Esophagus squamous epithelium (tissue), 5 donors: ENCODE measurements at regions not wholly inside any gene's neighbourhood (a gene's known extent, or its start where the extent isn't known, plus 50 kb on each side); places are given as distances from the start of the nearest gene placed in this dataset.
"Not testable (repeated sequence)": the region's sequence is repeated elsewhere in the genome, so short reads cannot be mapped to it uniquely, and the experiment has no call there.

Source experiments
- DNase-seq: peaks from one replicate; lab custom pipeline; 2025; lab: John Stamatoyannopoulos, UW
- H3K27ac ChIP-seq, 4 donors: fragments of 200-600 bp; sonication (generic); one replicate each; pipeline ENCODE4 v1.5.1; 2016 to 2019; ENCODE audit warnings: mild to moderate bottlenecking in 1 of 4
- H3K27me3 ChIP-seq, 4 donors: fragments of 200-600 bp; sonication (generic); 1 replicate in 3 of 4; 2 replicates in 1 of 4; pipeline versions ENCODE4 v1.5.1 to v1.6.0; 2017 to 2021; ENCODE audit warnings: antibody characterized with exemption in 1 of 4
- H3K36me3 ChIP-seq, 3 donors: fragments of 200-600 bp; sonication (generic); one replicate each; pipeline ENCODE4 v1.5.1; 2016 to 2019
- H3K4me1 ChIP-seq, 3 donors: fragments of 200-600 bp; sonication (generic); one replicate each; pipeline ENCODE4 v1.5.1; 2017 to 2019
- H3K4me3 ChIP-seq, 4 donors: fragments of 200-600 bp; sonication (generic); 1 replicate in 3 of 4; 2 replicates in 1 of 4; pipeline ENCODE4 v1.5.1; 2016 to 2019; ENCODE audit warnings: mild to moderate bottlenecking in 2 of 4, moderate library complexity in 1 of 4
- H3K9me3 ChIP-seq, 3 donors: fragments of 200-600 bp; sonication (generic); one replicate each; pipeline ENCODE4 v1.5.1; 2016 to 2019
- WGBS, 2 donors: methylation state at CpG; one replicate each; pipeline ENCODE4 v1.1.5; 2018; 5-methylcytosine and 5-hydroxymethylcytosine counted together
- intact Hi-C: fragments of 100-400 bp; cut with DNase I; formaldehyde crosslinking; loops from one replicate; pipeline ENCODE4 v1.15.0; 2022
- donor health status: DM: yes; HTN: yes; CAD: no.

DNA sequence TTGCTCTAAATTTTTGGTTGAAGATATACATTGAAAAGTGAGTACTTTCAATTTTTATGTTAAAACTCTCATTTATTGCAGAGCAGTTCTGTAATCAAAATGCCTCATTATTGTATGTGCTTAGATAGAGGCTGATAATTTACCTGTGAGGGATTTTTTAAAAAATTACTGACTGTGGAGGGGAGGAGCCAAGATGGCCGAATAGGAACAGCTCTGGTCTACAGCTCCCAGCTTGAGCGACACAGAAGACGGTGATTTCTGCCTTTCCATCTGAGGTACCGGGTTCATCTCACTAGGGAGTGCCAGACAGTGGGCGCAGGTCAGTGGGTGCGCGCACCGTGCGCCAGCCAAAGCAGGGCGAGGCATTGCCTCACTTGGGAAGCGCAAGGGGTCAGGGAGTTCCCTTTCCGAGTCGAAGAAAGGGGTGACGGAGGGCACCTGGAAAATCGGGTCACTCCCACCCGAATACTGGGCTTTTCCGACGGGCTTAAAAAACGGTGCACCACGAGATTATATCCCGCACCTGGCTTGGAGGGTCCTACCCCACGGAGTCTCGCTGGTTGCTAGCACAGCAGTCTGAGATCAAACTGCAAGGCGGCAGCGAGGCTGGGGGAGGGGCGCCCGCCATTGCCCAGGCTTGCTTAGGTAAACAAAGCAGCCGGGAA is 89.4 kb downstream of the DDX11 start:
- H3K27ac ChIP-seq, H3K9me3 ChIP-seq, H3K4me3 ChIP-seq, DNase-seq, H3K36me3 ChIP-seq, H3K27me3 ChIP-seq, H3K4me1 ChIP-seq, intact Hi-C loops: not testable (repeated sequence)
- WGBS, 2 donors, result 80 to 88% methylated on average over 4 to 15 of the region's 28 CpGs

DNA sequence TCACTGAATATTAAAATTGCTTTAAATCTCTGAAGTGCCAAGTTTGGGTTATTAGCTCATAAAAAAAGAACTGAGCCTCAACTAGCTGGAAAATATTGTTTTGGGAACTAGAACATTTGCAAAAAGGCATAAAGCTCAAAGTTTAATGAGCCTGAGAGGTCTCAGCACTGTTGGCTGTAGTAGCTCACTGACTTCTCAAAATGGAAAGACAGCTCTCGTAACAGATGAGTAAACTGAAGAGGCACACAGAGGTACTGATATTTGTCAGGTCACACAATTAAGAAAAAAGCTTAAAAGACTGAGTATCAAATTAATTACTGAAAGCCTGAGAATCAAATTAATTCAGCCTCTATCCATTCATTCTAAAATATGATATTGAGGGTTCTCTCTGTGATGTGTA is 100.6 kb downstream of the DDX11 start:
- H3K36me3 ChIP-seq, H3K4me1 ChIP-seq, intact Hi-C loops, H3K27ac ChIP-seq, H3K4me3 ChIP-seq, H3K27me3 ChIP-seq, H3K9me3 ChIP-seq, DNase-seq: not testable (repeated sequence)
- 63 to 86% methylated on average over 1 of the region's 1 CpG for WGBS, 2 donors

DNA sequence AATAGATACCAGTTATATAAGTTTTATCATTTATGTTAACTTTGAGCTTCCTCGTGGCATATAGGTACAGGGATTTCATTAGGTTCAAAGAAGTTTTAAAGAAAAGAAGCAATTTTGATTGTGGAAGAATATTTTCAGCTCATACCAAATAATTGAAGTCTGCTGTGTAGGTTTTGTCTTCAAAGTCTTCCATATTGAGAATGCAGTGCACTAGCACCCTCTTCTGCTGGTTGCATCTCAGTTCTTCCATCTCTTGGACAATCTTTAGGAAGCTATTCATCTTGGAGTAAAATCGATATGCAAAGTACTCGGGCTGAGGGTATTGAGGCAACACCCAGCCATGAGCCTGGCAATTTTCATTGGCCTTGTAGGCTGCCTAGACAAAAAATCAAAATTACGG is 103.9 kb downstream of the DDX11 start:
- H3K27ac ChIP-seq, H3K27me3 ChIP-seq, DNase-seq, H3K4me3 ChIP-seq, H3K4me1 ChIP-seq, intact Hi-C loops, H3K9me3 ChIP-seq, H3K36me3 ChIP-seq: not testable (repeated sequence)
- WGBS, 2 donors, result 72% methylated on average over 3 of the region's 4 CpGs; no CpG with 5 or more reads in 1 of the 2 donors

DNA sequence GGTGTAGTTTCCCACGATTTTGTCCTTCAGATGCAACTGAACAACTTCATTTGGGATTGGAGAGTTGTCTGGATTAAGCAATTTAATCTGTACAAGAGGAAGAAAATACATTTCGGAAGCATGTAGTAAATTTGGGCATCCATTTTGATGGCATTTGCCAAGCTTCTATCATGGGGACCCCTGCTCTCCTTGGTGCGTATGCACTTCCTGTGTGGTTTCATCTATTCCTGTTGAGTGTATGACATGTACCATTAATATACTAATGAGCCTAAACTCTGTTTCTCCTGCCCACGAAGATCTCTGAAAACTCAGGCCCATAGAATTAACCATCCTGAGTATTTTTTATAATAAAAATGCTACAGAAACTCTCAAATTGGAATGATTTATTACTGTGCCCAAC is 105.2 kb downstream of the DDX11 start:
- H3K27ac ChIP-seq, H3K27me3 ChIP-seq, H3K4me3 ChIP-seq, H3K36me3 ChIP-seq, intact Hi-C loops, DNase-seq, H3K4me1 ChIP-seq, H3K9me3 ChIP-seq: not testable (repeated sequence)
- WGBS, 2 donors, result 56 to 76% methylated on average over 4 of the region's 4 CpGs

DNA sequence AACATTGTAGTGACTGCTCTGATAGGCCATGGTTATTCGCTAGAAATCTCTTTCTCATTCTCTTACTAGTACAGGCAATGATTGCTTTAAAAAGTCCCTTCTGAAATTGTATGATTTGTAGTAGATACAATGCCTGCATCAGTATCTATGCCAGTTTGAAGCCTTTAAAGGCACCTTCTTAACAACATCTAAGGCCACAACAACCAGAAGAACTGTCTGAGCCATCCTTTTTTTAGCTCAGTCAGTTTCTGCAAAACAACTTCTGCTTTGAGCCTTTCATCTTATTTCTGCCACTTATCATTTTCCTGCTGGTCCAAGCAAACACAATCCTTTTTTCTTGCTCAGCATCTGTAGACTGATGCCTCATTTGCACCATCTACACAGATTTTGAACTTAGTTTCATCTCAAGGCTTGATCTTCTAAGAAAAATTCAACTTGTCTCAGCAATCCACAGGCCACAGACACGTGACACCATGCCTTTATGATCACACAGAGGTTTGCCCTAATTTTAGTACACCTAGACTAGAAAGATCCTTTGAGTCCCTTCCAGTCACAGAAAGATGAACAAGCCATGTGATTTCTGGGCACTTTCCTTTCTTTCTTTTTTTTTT is 106.1 kb downstream of the DDX11 start:
- H3K9me3 ChIP-seq, H3K4me1 ChIP-seq, DNase-seq, H3K27me3 ChIP-seq, H3K27ac ChIP-seq, intact Hi-C loops, H3K36me3 ChIP-seq, H3K4me3 ChIP-seq: not testable (repeated sequence)
- WGBS, 2 donors, result 71 to 100% methylated on average over 1 to 2 of the region's 2 CpGs

DNA sequence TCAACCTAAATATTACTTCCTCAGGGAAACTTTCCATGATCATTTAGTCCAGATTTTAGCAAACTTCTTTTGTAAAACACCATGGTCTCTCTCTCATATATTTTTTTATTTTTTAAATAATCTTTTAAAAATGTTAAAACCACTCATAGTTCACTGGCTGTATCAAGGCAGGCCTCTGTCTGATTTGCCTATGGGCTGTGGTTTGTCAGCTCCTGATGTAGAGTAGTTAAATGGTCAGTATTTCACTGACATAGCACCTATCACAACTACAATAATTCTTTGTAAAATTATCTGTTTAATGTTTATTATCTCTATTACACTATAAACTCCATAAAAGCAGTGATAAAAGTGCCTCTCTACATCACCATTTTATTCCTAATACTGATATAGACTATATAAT is 108.9 kb downstream of the DDX11 start:
- DNase-seq, H3K4me3 ChIP-seq, H3K4me1 ChIP-seq, H3K9me3 ChIP-seq, H3K36me3 ChIP-seq, H3K27ac ChIP-seq, intact Hi-C loops, H3K27me3 ChIP-seq: not testable (repeated sequence)

DNA sequence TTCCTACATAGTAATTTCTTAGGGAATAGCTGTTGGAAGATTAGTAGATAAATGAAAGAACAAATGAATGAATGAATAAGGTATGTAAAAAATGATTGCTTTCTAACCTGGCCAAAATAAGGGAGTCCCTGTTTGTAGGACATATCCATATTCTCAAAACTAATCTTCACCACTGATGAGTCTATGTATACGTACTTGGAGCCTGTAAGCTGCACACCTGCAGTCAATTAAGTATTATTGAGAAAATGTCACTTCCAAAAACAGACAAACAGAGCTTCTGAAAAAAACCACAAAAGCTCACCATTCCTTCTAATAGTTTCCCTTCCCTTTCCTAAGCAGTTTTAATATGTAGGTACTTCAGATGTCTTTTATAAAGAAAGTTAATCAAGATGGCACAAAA is 109.4 kb downstream of the DDX11 start:
- intact Hi-C loops, DNase-seq, H3K4me1 ChIP-seq, H3K27ac ChIP-seq, H3K9me3 ChIP-seq, H3K4me3 ChIP-seq, H3K36me3 ChIP-seq, H3K27me3 ChIP-seq: not testable (repeated sequence)
- 45% methylated on average over 1 of the region's 1 CpG; no CpG with 5 or more reads in 1 of the 2 donors for WGBS, 2 donors

DNA sequence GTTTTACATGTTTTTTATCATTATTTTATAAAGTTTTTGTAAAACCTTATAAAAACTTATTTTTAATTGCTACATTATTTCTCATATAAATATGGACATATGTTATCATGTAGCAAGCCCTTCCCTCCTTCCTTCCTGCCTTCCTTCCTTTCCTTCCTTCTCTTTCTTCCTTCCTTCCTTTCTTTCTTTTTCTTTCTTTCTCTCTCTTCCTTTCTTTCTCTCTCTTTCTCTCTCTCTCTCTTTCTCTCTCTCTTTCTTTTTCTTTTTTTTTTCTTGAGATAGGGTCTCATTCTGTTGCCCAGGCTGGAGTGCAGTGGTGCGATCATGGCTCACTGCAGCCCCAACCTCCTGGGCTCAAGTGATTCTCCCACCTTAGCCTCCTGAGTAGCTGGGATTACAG is 110.2 kb downstream of the DDX11 start:
- intact Hi-C loops, H3K36me3 ChIP-seq, H3K4me1 ChIP-seq, H3K27me3 ChIP-seq, H3K4me3 ChIP-seq, DNase-seq, H3K9me3 ChIP-seq, H3K27ac ChIP-seq: not testable (repeated sequence)
- 100% methylated on average over 1 of the region's 1 CpG; no CpG with 5 or more reads in 1 of the 2 donors for WGBS, 2 donors

DNA sequence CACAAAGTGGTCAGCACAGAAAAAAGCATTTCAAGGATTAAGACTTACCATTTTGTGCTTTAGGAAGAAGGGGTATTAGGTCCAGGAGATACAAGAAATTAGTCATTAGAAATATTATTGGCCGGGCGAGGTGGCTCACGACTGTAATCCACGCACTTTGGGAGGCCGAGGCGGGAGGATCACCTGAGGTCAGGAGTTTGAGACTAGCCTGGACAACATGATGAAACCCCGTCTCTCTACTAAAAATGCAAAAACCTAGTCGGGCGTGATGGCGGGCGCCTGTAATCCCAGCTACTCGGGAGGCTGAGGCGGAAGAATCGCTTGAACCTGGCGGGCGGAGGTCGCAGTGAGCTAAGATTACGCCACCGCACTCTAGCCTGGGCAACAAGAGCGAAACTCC is 111.0 kb downstream of the DDX11 start:
- DNase-seq, H3K27me3 ChIP-seq, H3K4me3 ChIP-seq, H3K36me3 ChIP-seq, H3K4me1 ChIP-seq, H3K9me3 ChIP-seq, H3K27ac ChIP-seq, intact Hi-C loops: not testable (repeated sequence)
- WGBS, 2 donors, result 93% methylated on average over 8 to 14 of the region's 20 CpGs

DNA sequence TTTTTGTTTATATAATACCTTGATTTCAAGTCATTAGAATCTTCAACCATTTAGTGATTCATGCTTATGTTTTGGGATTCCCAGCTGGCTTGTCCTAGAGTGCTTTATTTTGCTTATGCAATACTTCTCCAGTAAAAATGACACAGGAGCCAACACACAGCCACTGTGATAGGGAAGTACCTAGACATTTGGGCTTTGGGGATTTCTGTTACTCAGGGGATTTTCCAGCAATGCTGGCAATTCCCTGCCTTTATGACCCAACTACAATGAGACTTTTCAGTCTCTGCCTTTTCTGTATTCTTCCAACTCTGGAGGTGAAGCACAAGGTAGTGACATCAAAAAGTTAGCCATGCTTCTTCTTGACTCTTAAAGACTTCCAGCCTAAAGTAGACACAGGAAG is 119.0 kb downstream of the DDX11 start:
- intact Hi-C loops, H3K36me3 ChIP-seq, H3K4me3 ChIP-seq, DNase-seq, H3K27ac ChIP-seq, H3K9me3 ChIP-seq, H3K4me1 ChIP-seq, H3K27me3 ChIP-seq: not testable (repeated sequence)

DNA sequence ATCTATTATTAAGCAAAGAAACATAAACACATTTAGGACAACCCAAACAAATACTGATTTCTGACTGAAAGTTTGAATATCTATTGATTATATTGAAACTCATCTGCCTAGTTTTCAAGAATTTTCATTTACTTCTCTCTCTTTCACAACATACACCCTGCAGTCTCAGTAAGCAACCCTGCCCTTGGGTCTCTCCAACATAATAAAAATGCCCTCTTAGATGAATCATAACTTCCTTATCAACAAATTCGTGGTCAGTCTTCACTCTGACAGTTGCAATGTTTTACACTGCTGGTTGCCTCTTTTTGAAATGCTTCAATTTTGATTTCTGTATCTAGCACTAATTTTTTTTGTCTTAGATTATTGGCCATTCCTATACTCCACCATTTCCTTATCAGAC is 122.0 kb downstream of the DDX11 start:
- H3K27me3 ChIP-seq, H3K9me3 ChIP-seq, H3K27ac ChIP-seq, intact Hi-C loops, H3K4me1 ChIP-seq, H3K4me3 ChIP-seq, H3K36me3 ChIP-seq, DNase-seq: not testable (repeated sequence)
- 20 to 23% methylated on average over 1 of the region's 1 CpG for WGBS, 2 donors

DNA sequence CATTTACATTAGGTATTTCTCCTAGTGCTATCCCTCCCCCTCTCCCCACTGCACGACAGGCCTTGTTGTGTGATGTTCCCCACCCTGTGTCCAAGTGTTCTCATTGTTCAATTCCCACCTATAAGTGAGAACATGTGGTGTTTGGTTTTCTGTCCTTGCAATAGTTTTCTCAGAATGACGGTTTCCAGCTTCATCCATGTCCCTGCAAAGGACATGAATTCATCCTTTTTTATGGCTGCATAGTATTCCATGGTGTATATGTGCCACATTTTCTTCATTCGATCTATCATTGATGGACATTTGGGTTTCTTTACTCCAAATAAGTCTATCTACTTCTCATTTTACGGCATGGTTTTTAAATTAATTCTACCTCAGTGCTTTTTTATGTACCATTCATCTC is 125.8 kb downstream of the DDX11 start:
- H3K27ac ChIP-seq, intact Hi-C loops, H3K4me3 ChIP-seq, H3K36me3 ChIP-seq, H3K4me1 ChIP-seq, H3K27me3 ChIP-seq, DNase-seq, H3K9me3 ChIP-seq: not testable (repeated sequence)
- 58 to 68% methylated on average over 4 of the region's 4 CpGs for WGBS, 2 donors
